DMS153 treated with DMSO at 0.1 percent for 48 hours (cell line): ENCODE measurements at regions not wholly inside any gene's neighbourhood (a gene's known extent, or its start where the extent isn't known, plus 50 kb on each side); places are given as distances from the start of the nearest gene placed in this dataset.

Experiments
- DNase-seq: peaks from one replicate; lab custom pipeline; 2025; ENCODE audit not compliant: unreplicated experiment; lab: John Stamatoyannopoulos, UW

- no peak for DNase-seq
These were observed 487.2 kb downstream of the BCL11A start for GRCh38 chr2:60066096-60066839.

GRCh38 chr2:60064687-60065389 lies 488.6 kb downstream of the BCL11A start:
- DNase-seq: no peak

GRCh38 chr2:60058781-60059180 lies 494.7 kb downstream of the BCL11A start:
- DNase-seq: no peak

- DNase-seq: no peak
These were observed 498.7 kb downstream of the BCL11A start for GRCh38 chr2:60054571-60055340.

- no peak for DNase-seq
These were observed 499.7 kb downstream of the BCL11A start for GRCh38 chr2:60053791-60054190.

GRCh38 chr2:60052601-60053000 lies 500.9 kb downstream of the BCL11A start:
- no peak for DNase-seq

- no peak for DNase-seq
These were observed 501.5 kb downstream of the BCL11A start for GRCh38 chr2:60051991-60052390.

GRCh38 chr2:60047944-60048525 lies 505.4 kb downstream of the BCL11A start:
- no peak for DNase-seq

- no peak for DNase-seq
These were observed 506.1 kb downstream of the BCL11A start for GRCh38 chr2:60047347-60047746.

GRCh38 chr2:60046529-60046928 lies 506.9 kb downstream of the BCL11A start:
- no peak for DNase-seq

- DNase-seq: no peak
These were observed 508.0 kb downstream of the BCL11A start for GRCh38 chr2:60045456-60045855.

- DNase-seq: no peak
These were observed 509.0 kb downstream of the BCL11A start for GRCh38 chr2:60044484-60044883.

GRCh38 chr2:60042023-60042422 lies 511.4 kb downstream of the BCL11A start:
- no peak for DNase-seq

- DNase-seq: no peak
These were observed 520.1 kb downstream of the BCL11A start for GRCh38 chr2:60033325-60033724.

- DNase-seq: no peak
These were observed 523.9 kb downstream of the BCL11A start for GRCh38 chr2:60029566-60029883.

- no peak for DNase-seq
These were observed 524.4 kb downstream of the BCL11A start for GRCh38 chr2:60028849-60029565.

- DNase-seq: no peak
These were observed 528.0 kb downstream of the BCL11A start for GRCh38 chr2:60025496-60025895.

- DNase-seq: no peak
These were observed 530.0 kb downstream of the BCL11A start for GRCh38 chr2:60023256-60023985.

GRCh38 chr2:60007671-60008070 lies 545.8 kb downstream of the BCL11A start:
- DNase-seq: no peak

GRCh38 chr2:60003076-60003475 lies 550.4 kb downstream of the BCL11A start:
- no peak for DNase-seq
